Germinal center (tissue), 1 donor: ENCODE measurements at regions not wholly inside any gene's neighbourhood (a gene's known extent, or its start where the extent isn't known, plus 50 kb on each side); places are given as distances from the start of the nearest gene placed in this dataset.

Experiments used
- DNase-seq: peaks from one replicate; pipeline ENCODE4 v3.0.0; 2012; ENCODE audit warnings: mixed read lengths, low spot score

GRCh38 chr2:2640818-2641217, 309.7 kb upstream of the MYT1L start:
- DNase-seq: no peak

GRCh38 chr2:2640371-2640770, 309.3 kb upstream of the MYT1L start:
- no peak for DNase-seq

- DNase-seq: no peak
Observed at GRCh38 chr2:2639251-2640139, 308.4 kb upstream of the MYT1L start.

GRCh38 chr2:2638547-2639220, 307.6 kb upstream of the MYT1L start:
- DNase-seq: no peak

- no peak for DNase-seq
Observed at GRCh38 chr2:2636813-2637212, 305.7 kb upstream of the MYT1L start.

- no peak for DNase-seq
Observed at GRCh38 chr2:2635025-2635528, 304.0 kb upstream of the MYT1L start.

GRCh38 chr2:2633017-2633416, 301.9 kb upstream of the MYT1L start:
- no peak for DNase-seq

- no peak for DNase-seq
Observed at GRCh38 chr2:2623939-2624338, 292.9 kb upstream of the MYT1L start.

- peak; percentile 36 for DNase-seq
Observed at GRCh38 chr2:2621855-2622254, 290.8 kb upstream of the MYT1L start.

GRCh38 chr2:2620604-2621003, 289.5 kb upstream of the MYT1L start:
- no peak for DNase-seq

GRCh38 chr2:2619995-2620394, 288.9 kb upstream of the MYT1L start:
- DNase-seq: no peak

GRCh38 chr2:2614452-2614851, 283.4 kb upstream of the MYT1L start:
- no peak for DNase-seq

- DNase-seq: peak; percentile 77
Observed at GRCh38 chr2:2613279-2614199, 282.5 kb upstream of the MYT1L start.

- DNase-seq: no peak
Observed at GRCh38 chr2:2610751-2611150, 279.7 kb upstream of the MYT1L start.

GRCh38 chr2:2600366-2600765, 269.3 kb upstream of the MYT1L start:
- no peak for DNase-seq

- no peak for DNase-seq
Observed at GRCh38 chr2:2599441-2599840, 268.4 kb upstream of the MYT1L start.

- DNase-seq: no peak
Observed at GRCh38 chr2:2597712-2598111, 266.6 kb upstream of the MYT1L start.

- DNase-seq: no peak
Observed at GRCh38 chr2:2591542-2591940, 260.5 kb upstream of the MYT1L start.

- no peak for DNase-seq
Observed at GRCh38 chr2:2590841-2591541, 259.9 kb upstream of the MYT1L start.

GRCh38 chr2:2590141-2590540, 259.1 kb upstream of the MYT1L start:
- DNase-seq: no peak

- no peak for DNase-seq
Observed at GRCh38 chr2:2588777-2589176, 257.7 kb upstream of the MYT1L start.

GRCh38 chr2:2587354-2587753, 256.3 kb upstream of the MYT1L start:
- no peak for DNase-seq
